ENCODE measurements at regions not wholly inside any gene's neighbourhood (a gene's known extent, or its start where the extent isn't known, plus 50 kb on each side); places are given as distances from the start of the nearest gene placed in this dataset.
"Not testable (repeated sequence)": the region's sequence is repeated elsewhere in the genome, so short reads cannot be mapped to it uniquely, and the experiment has no call there.

- no peak overlapping the region for H3K27ac ChIP-seq
- no peaks in the 10 kb centered on the region for H3K4me1 ChIP-seq (replicated peaks in 1 of 2)
- 90 to 98% (median 95%) methylated on average over 2 of the region's 2 CpGs for WGBS, 4 donors
- DNase-seq = no peak
- no peak for TF ChIP-seq CTCF (IDR thresholded peaks at IDR 0.05)
- TF ChIP-seq POLR2A (IDR thresholded peaks at IDR 0.05) = no peak
- intact Hi-C loops (cut with DNase I) = no loop called here
- H3K4me3 ChIP-seq = no peak overlapping the region
- H3K36me3 ChIP-seq (replicated peaks in 1 of 2) = no peaks in the 10 kb centered on the region
- no peaks in the 10 kb centered on the region for H3K27me3 ChIP-seq
- no peaks in the 10 kb centered on the region for H3K9me3 ChIP-seq (replicated peaks in 1 of 3)
Observed at GRCh38 chr6:16823718-16824352, 62.6 kb upstream of the ATXN1 start.

DNA sequence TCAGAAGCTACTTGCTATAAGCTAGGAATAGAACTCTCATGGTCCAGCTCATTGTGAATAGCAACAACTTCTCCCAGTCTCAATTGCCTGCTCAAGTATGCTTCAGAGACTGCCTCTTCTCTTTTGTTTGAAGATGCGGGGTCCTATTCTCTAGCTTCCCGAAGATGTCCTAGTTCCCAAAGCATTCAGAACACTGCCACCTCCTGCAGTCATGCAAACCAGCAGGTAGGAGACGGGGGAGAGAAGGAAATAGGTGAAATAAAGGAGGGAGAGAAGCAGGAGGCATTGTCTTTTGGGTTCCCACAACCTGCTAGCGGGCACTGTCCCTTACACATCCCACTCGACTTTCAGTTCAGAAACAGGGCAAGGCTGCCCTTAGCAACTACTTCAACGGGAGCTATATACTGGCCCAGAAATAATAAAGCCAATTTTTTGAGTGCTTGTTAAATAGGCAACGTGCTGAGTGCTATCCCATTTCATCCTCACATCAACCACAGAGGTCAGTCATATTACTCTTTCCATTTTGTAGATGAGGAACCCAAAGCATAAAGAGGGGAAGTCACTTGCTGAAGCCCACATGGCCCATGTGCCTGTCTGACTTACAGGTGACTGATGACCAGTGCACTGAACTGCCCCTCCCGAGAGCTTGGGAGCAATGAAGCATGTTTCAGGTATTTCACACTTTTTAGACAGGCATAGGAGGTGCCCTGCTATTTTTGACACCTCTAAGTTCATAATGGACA lies 61.9 kb upstream of the ATXN1 start:
- Histone ChIP-seq H3K9me3 (replicated peaks in 1 of 3) (no peaks in the 10 kb centered on the region), H3K4me3 (no peak overlapping the region), H3K36me3 (replicated peaks in 1 of 2) (no peaks in the 10 kb centered on the region), H3K27ac (no peak overlapping the region), H3K4me1 (replicated peaks in 1 of 2) (no peaks in the 10 kb centered on the region), H3K27me3 (no peaks in the 10 kb centered on the region)
- WGBS, 4 donors = 74 to 85% (median 78%) methylated on average over 8 of the region's 8 CpGs
- intact Hi-C loops (cut with DNase I) = no loop called here
- DNase-seq = no peak
- no peak for TF ChIP-seq CTCF (IDR thresholded peaks at IDR 0.05)
- TF ChIP-seq POLR2A (IDR thresholded peaks at IDR 0.05) = no peak

- Histone ChIP-seq H3K9me3 (replicated peaks in 1 of 3) (no peaks in the 10 kb centered on the region), H3K36me3 (replicated peaks in 1 of 2) (no peaks in the 10 kb centered on the region), H3K27ac (no peak overlapping the region), H3K27me3 (no peaks in the 10 kb centered on the region), H3K4me1 (replicated peaks in 1 of 2) (no peaks in the 10 kb centered on the region), H3K4me3 (no peak overlapping the region)
- no peak for TF ChIP-seq POLR2A (IDR thresholded peaks at IDR 0.05)
- TF ChIP-seq CTCF (IDR thresholded peaks at IDR 0.05) = no peak
- WGBS, 4 donors = 83 to 91% (median 89%) methylated on average over 2 of the region's 2 CpGs
- intact Hi-C loops (cut with DNase I) = no loop called here
- no peak for DNase-seq
Observed at GRCh38 chr6:16822529-16822928, 61.3 kb upstream of the ATXN1 start.

GRCh38 chr6:16821834-16822264 lies 60.6 kb upstream of the ATXN1 start:
- DNase-seq = no peak
- 80 to 92% (median 86%) methylated on average over 5 of the region's 5 CpGs for WGBS, 4 donors
- Histone ChIP-seq H3K4me1 (replicated peaks in 1 of 2) (no peaks in the 10 kb centered on the region), H3K27me3 (no peaks in the 10 kb centered on the region), H3K9me3 (replicated peaks in 1 of 3) (no peaks in the 10 kb centered on the region), H3K4me3 (no peak overlapping the region), H3K36me3 (replicated peaks in 1 of 2) (no peaks in the 10 kb centered on the region), H3K27ac (no peak overlapping the region)
- TF ChIP-seq POLR2A (IDR thresholded peaks at IDR 0.05) (no peak), CTCF (IDR thresholded peaks at IDR 0.05) (no peak)
- intact Hi-C loops (cut with DNase I) = no loop called here

GRCh38 chr6:16820262-16820661 lies 59.0 kb upstream of the ATXN1 start:
- H3K36me3 ChIP-seq (replicated peaks in 1 of 2); H3K4me3 ChIP-seq; H3K27me3 ChIP-seq; H3K9me3 ChIP-seq (replicated peaks in 1 of 3); DNase-seq; intact Hi-C loops (cut with DNase I); H3K4me1 ChIP-seq (replicated peaks in 1 of 2); H3K27ac ChIP-seq: not testable (repeated sequence)
- WGBS, 4 donors = 81 to 93% (median 89%) methylated on average over 3 of the region's 3 CpGs

All from adrenal gland (tissue), 9 donors.